22Rv1 (cell line): ENCODE measurements at regions not wholly inside any gene's neighbourhood (a gene's known extent, or its start where the extent isn't known, plus 50 kb on each side); places are given as distances from the start of the nearest gene placed in this dataset.

Source experiments
- H3K27ac ChIP-seq: fragments of 450-650 bp; 2 replicates; pipeline ENCODE4 v1.5.1; 2017
- CTCF ChIP-seq: fragments of 450-650 bp; IDR thresholded peaks from 2 replicates; pipeline ENCODE4 v1.5.1; 2017; ENCODE audit warnings: mild to moderate bottlenecking
- ZFX ChIP-seq: fragments of 450-650 bp; IDR thresholded peaks from 2 replicates; pipeline ENCODE4 v1.6.1; 2017; ENCODE audit warnings: antibody characterized with exemption, borderline replicate concordance

DNA sequence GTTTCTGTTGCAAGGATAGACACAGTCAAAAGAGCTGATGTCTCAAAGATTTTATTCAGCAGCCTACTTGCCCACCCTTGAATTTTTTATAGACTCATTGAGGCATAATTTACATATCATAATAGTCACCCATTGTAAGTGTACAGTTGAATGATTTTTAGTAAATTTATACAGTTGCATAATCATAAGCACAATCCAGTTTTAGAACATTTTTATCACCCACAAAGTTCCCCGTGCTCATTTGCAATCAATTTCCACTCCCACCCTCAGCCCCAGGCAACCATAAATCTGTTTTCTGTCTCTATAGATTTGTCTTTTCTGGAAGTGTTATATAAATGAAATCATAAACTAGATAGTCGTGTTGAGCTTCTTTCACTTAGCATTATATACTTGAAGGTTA lies 517.7 kb downstream of the TLE1 start:
- no peak overlapping the region for H3K27ac ChIP-seq
- TF ChIP-seq ZFX, result no peak
- TF ChIP-seq CTCF, result no peak

DNA sequence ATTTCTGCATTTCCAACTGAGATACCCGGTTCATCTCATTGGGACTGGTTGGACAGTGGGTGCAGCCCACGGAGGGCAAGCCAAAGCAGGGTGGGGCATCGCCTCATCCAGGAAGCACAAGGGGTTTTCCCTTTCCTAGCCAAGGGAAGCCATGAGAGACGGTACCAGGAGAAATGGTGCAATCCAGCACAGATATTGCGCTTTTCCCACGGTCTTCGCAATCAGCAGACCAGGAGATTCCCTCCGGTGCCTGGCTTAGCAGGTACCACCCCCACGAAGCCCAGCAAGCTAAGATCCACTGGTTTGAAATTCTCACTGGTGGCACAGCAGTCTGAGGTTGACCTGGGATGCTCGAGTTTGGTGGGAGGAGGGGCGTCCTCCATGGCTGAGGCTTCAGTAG lies 527.0 kb downstream of the TLE1 start:
- TF ChIP-seq CTCF (no peak), ZFX (no peak)
- no peak overlapping the region for H3K27ac ChIP-seq

GRCh38 chr9:81156381-81156780 lies 533.0 kb downstream of the TLE1 start:
- H3K27ac ChIP-seq, result no peak overlapping the region
- TF ChIP-seq ZFX (no peak), CTCF (no peak)

DNA sequence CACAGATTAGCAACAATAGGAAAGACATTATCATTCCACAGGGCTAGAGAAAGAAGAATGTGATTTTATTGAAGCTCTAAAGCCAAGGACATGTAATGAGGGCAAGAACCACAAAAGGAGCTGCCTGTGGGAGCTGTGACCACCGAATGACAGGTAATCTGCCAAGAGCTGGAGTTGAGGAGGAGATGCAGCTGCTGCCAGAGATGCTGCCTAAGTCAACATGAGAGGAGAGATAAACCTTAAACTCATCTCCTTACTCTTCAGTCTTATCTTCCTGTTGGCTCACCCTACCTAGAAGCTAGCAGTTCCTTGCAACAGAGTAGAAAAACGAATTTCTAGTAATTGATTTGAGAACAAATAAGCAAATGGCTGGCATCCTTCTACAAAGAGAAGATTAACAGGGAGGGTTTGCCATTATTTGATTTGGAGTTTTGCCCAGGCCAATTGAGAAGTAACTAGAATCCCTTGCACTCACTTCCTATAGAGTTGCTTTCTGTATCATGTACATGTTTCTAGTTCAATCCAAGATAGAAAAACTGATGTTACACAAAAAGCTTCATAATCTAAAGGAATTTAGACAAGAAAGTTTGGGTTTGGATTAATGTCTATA lies 539.2 kb downstream of the TLE1 start:
- no peak overlapping the region for H3K27ac ChIP-seq

DNA sequence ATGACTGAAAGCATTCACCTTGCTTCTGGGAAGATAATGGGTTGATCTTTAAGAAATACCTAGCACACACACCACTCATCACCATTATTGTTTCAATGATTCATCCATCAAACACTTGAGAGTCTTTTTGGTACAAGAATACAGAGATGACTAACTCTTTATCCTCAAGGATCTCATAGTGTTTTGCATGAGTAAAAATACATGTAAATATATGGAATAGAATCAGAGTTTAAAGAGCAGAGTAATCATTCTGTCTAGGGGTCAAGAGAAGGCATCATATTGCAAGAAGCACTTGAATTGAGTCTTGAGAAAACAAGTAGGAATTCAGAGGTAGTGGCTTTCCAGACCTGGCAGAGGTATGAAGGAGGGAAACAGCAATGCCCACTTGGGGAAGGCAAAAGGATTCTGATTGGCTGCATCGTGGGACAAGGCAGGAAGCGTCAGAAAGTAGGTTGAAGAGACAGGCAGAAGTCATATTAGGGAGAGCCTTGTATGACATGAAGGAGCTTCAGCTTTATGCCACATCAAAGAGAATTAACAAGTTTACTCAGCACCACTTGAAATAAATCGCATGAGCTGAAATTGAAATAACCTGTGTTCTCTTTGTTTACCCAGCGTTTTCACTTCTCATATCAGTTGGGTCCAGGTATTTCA lies 542.5 kb downstream of the TLE1 start:
- TF ChIP-seq ZFX (no peak), CTCF (no peak)
- H3K27ac ChIP-seq, result no peak overlapping the region

More for the DNA sequence above, 539.2 kb downstream of the TLE1 start:
- TF ChIP-seq CTCF (no peak), ZFX (no peak)

- TF ChIP-seq CTCF, result no peak
- TF ChIP-seq ZFX, result no peak
- no peak overlapping the region for H3K27ac ChIP-seq
Measured at GRCh38 chr9:81146241-81146640, 543.1 kb downstream of the TLE1 start.

DNA sequence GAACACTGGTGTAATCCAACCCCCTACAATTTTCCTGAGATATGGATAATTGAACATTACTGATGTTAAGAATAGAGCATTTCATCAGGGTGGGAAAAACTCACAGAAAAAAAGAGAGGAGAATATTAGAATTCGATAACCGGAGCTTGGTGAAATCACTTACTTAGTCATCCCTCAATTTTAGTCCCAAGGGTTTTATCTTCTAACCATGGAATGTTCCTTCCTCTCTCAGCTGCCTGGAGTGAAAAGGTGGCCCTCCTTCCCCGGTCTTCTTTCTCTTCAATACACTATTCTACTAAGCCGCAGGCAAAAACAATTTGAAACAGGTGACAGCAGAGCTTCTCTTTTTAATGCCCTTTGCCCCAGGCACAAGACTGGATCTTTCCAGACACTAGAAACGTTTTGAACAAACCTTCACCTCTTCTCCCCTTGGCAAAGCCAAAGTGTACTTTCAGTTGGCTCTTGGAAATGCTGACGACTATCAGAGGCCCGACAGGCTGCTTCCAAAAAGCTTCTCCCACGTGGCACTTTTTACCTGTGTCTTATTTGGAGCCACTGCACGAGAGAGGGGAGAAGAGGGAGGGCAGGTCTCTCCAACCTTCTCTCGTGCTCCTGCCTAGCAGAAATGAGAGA lies 543.9 kb downstream of the TLE1 start:
- TF ChIP-seq CTCF, result no peak
- no peak for TF ChIP-seq ZFX
- no peak overlapping the region for H3K27ac ChIP-seq
